GM21526 (cell line): ENCODE measurements at regions not wholly inside any gene's neighbourhood (a gene's known extent, or its start where the extent isn't known, plus 50 kb on each side); places are given as distances from the start of the nearest gene placed in this dataset.

Experiments
- ATAC-seq: cut with Tn5 transposase; IDR thresholded peaks from one replicate; pipeline ENCODE4 v1.9.1; 2021; ENCODE audit warnings: moderate library complexity; ENCODE audit not compliant: unreplicated experiment, low FRiP score

DNA sequence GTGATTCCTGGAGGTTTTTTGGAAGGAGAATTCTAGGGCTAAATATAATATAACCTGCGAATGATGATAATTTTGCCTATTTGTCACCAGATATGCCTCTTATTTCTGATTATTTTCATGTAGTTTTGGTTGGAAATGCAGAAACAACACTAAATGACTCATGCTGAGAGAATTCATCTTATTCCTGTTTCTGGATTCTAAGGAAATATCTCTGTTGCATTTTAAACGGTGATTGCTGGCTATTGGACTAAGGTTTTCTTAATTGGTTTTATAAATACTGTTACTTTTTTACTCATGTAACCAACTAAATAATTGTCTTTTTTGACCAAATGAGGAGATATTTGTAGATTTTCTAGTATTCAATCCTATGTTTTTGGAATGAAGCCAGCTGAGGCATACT lies 204.9 kb upstream of the NPSR1 start:
- ATAC-seq, result no peak

DNA sequence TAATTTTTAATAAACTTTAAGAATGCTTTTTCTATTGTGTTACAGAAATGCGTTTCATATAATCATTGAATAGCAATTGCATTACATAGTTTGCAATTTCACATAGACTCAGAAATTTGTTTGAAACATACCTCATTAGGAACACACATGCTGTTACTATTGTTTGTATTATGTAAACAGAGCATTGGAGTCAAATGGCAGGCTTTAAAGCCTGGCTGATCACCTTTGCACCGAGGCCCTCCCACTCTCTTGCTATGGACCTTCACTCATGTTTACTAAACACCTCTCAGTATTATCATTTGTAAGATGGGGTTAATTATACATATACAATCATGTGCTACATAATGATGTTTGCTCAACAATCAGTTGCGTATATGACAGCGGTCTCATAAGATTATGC lies 203.6 kb upstream of the NPSR1 start:
- ATAC-seq, result no peak

GRCh38 chr7:34457329-34457728 lies 200.7 kb upstream of the NPSR1 start:
- no peak for ATAC-seq

- no peak for ATAC-seq
These were observed 194.2 kb upstream of the NPSR1 start for GRCh38 chr7:34463830-34464229.

DNA sequence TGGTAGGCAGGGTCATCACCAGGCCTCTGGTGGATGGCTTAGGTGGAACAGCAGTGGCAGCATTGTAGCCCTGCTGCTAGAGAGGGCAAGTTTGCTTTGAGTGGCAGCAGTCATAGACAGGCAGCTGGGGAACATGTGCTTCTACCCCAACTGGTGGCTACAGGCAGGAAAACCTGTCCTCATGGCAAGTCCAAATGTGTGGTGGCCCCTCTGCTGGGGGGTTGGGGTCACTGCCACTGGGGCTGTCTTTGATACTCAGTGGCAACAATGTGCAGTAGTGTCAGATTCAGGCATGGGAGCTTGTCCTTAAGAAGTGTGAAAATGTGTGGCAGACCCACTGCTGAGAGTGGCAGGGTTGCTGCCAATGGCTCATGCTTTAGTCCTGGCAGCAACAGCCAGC lies 186.2 kb upstream of the NPSR1 start:
- ATAC-seq, result no peak

- no peak for ATAC-seq
These were observed 171.6 kb upstream of the NPSR1 start for GRCh38 chr7:34486371-34486770.

GRCh38 chr7:34487391-34488115 lies 170.5 kb upstream of the NPSR1 start:
- ATAC-seq, result no peak

GRCh38 chr7:34488766-34489165 lies 169.3 kb upstream of the NPSR1 start:
- ATAC-seq, result no peak

GRCh38 chr7:34491899-34492298 lies 166.1 kb upstream of the NPSR1 start:
- no peak for ATAC-seq

DNA sequence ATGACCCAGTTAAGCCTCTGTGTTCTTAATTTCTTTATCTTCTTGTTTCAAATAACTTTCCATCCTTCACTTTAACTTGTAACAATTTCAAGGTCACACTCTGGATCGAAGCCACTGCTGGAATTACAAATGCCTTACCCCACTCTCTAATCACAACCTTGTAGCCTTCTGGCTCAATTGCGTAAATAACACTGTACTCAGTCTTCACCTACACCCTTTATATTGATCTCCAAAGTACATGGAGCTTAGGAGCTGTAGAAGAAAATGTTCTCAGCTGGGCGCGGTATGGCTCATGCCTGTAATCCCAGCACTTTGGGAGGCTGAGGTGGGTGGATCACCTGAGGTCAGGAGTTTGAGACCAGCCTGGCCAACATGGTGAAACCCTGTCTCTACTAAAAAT lies 164.3 kb upstream of the NPSR1 start:
- ATAC-seq, result no peak

DNA sequence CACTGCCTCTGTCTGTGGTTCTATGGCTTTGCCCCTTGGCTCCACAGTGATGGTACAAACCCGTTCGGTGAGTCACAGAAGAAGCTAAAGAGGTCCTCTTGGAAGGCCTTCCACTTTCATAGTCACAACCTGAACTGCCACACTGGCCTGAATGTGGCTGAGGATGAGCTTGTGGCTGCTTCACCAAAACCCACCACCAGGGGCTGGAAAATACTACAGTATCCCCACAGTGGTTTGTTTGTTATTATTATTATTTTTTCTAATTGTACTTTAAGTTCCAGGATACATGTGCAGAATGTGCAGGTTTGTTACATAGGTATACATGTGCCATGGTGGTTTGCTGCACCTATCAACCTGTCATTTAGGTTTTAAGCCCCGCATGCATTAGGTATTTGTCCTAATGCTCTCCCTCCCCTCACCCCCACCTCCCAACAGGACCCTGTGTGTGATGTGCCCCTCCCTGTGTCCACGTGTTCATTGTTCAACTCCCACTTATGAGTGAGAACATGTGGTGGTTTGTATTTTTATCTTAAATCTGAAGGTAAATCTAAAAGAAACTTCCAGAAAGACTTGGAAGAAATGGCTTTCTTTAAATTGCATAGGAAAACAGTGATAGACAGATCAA lies 160.8 kb upstream of the NPSR1 start:
- no peak for ATAC-seq

GRCh38 chr7:34501156-34501555 lies 156.9 kb upstream of the NPSR1 start:
- no peak for ATAC-seq

GRCh38 chr7:34507191-34507590 lies 150.8 kb upstream of the NPSR1 start:
- no peak for ATAC-seq

GRCh38 chr7:34523226-34523918 lies 134.6 kb upstream of the NPSR1 start:
- ATAC-seq, result no peak

GRCh38 chr7:34530259-34530658 lies 127.8 kb upstream of the NPSR1 start:
- no peak for ATAC-seq

DNA sequence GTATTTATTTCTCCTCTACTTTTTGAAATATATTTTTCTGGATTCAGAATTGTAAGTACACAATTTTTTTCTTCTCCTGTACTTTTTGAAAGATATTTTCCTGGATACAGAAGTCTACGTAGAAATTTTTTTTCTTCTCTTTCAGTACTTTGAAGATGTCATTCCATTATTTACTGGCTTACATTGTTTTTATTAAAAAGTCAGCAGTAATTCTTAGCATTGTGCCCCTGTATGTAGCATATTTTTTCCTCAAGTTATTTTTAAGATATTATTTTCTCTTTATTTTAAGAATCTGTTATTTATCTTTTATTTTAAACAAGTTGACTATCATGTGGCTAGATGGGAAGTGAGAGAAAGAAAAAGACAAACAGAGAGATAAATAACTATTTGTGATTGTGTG lies 119.0 kb upstream of the NPSR1 start:
- no peak for ATAC-seq

- no peak for ATAC-seq
These were observed 113.4 kb upstream of the NPSR1 start for GRCh38 chr7:34544621-34545020.

DNA sequence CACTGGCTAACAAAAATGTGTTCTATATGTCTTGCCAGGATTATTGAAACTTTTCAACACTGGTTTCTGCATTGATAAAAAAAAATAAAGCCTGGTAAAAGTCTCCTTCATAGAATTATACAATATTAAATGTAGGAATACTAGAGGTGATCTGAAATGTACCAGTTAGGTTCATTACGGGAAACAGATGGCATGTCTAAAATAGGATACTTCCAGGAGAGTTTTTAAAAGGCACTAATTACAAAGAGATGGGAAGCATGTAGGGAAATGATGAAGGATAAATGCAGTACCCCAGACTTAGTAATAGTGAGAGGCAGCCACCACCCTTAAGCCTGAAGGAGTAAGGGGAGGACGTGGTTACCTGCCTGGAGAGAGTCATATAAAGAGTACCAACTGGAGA lies 107.0 kb upstream of the NPSR1 start:
- no peak for ATAC-seq

DNA sequence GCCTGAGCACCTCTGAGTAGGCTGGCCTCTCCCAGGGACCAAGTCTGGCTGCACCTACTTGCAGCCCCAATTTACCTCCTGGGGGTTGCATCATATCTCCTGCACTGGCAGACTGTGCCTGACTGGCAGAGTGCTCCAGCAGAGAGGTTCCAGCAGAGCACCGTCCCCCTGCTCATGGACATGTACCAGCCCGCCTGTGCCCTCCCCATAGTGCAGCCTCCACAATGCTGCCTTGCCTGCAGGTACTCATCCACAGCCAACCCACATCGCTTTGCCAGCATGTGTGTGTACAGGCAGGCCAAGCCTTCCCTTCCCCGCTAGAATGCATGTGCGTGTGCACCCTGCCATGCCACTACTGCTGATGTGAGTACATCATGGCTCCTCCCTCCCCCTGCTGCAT lies 105.5 kb upstream of the NPSR1 start:
- ATAC-seq, result no peak

- no peak for ATAC-seq
These were observed 100.0 kb upstream of the NPSR1 start for GRCh38 chr7:34558022-34558421.

DNA sequence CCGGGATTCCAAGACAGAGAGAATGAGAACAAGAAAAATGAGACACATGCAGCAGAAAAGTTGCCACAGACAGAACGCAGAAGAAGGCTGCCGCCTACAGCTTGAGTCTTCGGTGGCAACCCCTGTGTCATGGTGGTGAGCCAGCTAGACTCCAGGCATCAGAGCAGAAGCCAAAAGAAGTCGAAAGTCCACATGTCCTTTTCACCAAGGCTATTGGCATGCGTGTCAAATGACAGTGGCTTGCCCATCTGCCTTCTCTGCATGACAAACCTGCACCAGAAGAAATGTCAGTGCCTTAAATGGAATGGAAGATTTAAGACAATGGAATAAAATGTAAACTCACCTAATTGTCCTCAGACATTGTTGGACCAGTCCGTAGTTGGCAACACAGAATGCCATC lies 93.9 kb upstream of the NPSR1 start:
- ATAC-seq, result no peak

DNA sequence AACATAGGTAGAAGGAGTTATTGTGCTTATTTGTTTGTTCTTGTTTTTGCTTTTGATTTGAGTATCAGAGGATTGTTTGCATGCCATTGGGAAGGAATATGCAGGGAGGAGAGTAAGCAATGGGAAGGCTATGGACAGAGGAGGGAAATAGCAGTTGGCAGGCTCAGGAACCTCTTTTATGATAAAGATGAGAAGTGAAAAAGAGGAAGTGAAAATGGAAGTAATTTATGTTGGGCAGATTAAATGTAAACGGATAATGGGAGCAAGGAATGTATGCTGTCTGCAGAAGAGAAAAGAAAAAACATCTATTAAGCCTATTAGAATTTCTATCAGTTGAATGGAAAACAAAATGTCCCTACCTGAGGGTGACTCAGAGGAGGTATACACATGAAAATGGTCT lies 90.1 kb upstream of the NPSR1 start:
- no peak for ATAC-seq
